Astrocyte (in vitro differentiated cells and primary cell): ENCODE measurements at regions not wholly inside any gene's neighbourhood (a gene's known extent, or its start where the extent isn't known, plus 50 kb on each side); places are given as distances from the start of the nearest gene placed in this dataset.

Experiments
- EZH2 ChIP-seq: IDR thresholded peaks from 2 replicates; pipeline ENCODE4 v1.6.1; 2012; ENCODE audit warnings: mild to moderate bottlenecking, low read length, inconsistent platforms; ENCODE audit not compliant: insufficient read depth
- TF ChIP-seq, protein P1 (sequence below): IDR thresholded peaks from 2 replicates; pipeline ENCODE4 v1.5.1; 2011; ENCODE audit warnings: low read depth, mild to moderate bottlenecking, inconsistent platforms, low read length, moderate library complexity; ENCODE audit not compliant: insufficient read depth

DNA sequence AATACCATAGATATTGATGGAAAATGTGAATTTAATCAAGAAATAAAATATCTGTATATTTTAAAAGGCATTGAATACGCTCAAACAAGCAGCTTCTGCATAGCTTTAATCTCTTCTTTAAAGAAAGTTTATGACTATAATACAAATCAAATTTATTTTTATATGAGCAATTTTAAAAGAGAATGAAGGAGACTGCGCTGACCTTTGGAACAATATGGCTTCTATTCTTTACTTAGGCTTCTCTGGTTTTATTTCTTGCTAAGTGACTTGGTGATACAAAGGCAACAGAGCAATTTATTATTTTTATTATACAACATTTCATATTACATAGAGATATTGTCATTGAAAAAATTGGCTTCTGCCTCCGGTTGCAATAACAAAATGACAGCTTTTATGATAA is 776.7 kb downstream of the TBC1D32 start:
- TF ChIP-seq, protein P1, sequence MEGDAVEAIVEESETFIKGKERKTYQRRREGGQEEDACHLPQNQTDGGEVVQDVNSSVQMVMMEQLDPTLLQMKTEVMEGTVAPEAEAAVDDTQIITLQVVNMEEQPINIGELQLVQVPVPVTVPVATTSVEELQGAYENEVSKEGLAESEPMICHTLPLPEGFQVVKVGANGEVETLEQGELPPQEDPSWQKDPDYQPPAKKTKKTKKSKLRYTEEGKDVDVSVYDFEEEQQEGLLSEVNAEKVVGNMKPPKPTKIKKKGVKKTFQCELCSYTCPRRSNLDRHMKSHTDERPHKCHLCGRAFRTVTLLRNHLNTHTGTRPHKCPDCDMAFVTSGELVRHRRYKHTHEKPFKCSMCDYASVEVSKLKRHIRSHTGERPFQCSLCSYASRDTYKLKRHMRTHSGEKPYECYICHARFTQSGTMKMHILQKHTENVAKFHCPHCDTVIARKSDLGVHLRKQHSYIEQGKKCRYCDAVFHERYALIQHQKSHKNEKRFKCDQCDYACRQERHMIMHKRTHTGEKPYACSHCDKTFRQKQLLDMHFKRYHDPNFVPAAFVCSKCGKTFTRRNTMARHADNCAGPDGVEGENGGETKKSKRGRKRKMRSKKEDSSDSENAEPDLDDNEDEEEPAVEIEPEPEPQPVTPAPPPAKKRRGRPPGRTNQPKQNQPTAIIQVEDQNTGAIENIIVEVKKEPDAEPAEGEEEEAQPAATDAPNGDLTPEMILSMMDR = no peak
- TF ChIP-seq EZH2 = no peak
